Kidney (tissue), 13 donors: ENCODE measurements at regions not wholly inside any gene's neighbourhood (a gene's known extent, or its start where the extent isn't known, plus 50 kb on each side); places are given as distances from the start of the nearest gene placed in this dataset.

ENCODE experiments used
- DNase-seq, 5 donors: peaks; one replicate each; pipeline ENCODE4 v3.0.0-alpha.2; 2013 to 2020
- FAIRE-seq: peaks from 2 replicates; lab custom pipeline; 2012; peaks lifted over from hg19 to GRCh38; lab: Jason Lieb, UNC
- H3K27ac ChIP-seq, 2 donors: one replicate each; pipeline ENCODE4 v1.7.0; 2013; ENCODE audit warnings: low read depth in 2 of 2, low read length in 2 of 2, inconsistent platforms in 1 of 2
- H3K27me3 ChIP-seq: one replicate; pipeline ENCODE4 v1.7.1; 2013; ENCODE audit warnings: low read length, inconsistent platforms; ENCODE audit not compliant: control insufficient read depth, insufficient read depth
- H3K36me3 ChIP-seq, 3 donors: one replicate each; pipeline versions ENCODE4 v1.7.0 to v1.7.1; 2013; ENCODE audit warnings: low read length in 3 of 3, control low read depth in 1 of 3, inconsistent platforms in 1 of 3; ENCODE audit not compliant: insufficient read depth in 3 of 3, control insufficient read depth in 2 of 3
- H3K4me1 ChIP-seq, 3 donors: one replicate each; pipeline versions ENCODE4 v1.7.0 to v1.7.1; 2013; ENCODE audit warnings: low read length in 3 of 3, inconsistent platforms in 1 of 3, low read depth in 1 of 3; ENCODE audit not compliant: control insufficient read depth in 2 of 3, insufficient read depth in 2 of 3
- H3K4me3 ChIP-seq, 3 donors: one replicate each; pipeline versions ENCODE4 v1.7.0 to v1.8.1; 2013; ENCODE audit warnings: low read length in 3 of 3, control low read depth in 1 of 3, inconsistent platforms in 1 of 3
- H3K9ac ChIP-seq, 3 donors: one replicate each; pipeline versions ENCODE4 v1.7.0 to v1.7.1; 2013; ENCODE audit warnings: low read length in 3 of 3, control low read depth in 1 of 3, inconsistent platforms in 1 of 3
- H3K9me3 ChIP-seq, 3 donors: one replicate each; pipeline versions ENCODE4 v1.7.0 to v1.7.1; 2013; ENCODE audit warnings: low read length in 3 of 3, control low read depth in 1 of 3, inconsistent platforms in 1 of 3; ENCODE audit not compliant: control insufficient read depth in 2 of 3, insufficient read depth in 1 of 3
- intact Hi-C: fragments of 100-400 bp; cut with DNase I; formaldehyde crosslinking; loops from one replicate; pipeline ENCODE4 v1.11.1; 2022
- TF ChIP-seq, protein P1 (sequence below): IDR thresholded peaks from 3 replicates; pipeline ENCODE4 v1.5.1; 2012; ENCODE audit warnings: mild to moderate bottlenecking, moderate library complexity, borderline replicate concordance; ENCODE audit not compliant: insufficient read depth; ENCODE audit errors: extremely low read depth
- donor health status: control.
- donor health status: control.
- donor health status: control.
- donor health status: control.
- donor health status: control.
- donor health status: DM: yes; HTN: yes; CAD: no.
- donor health status: Normal renal cell carcinoma (clear cell type).

DNA sequence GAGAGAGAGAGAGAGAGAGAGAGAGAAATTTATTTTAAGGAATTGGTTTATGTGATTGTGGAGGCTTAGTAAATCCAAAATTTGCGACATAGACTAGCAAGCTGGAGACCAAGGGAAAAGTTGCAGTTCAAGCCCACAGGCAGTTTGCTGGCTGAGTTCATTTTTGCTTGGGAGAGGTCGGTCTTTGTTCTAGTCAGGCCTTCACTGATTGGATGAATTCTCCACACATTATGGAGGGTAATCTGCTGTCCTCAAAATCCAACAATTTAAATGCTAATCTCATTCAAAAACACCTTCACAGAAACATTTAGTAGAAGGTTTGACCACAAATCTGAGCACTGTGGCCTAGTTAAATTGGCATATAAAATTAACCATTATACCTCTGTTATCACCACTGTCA is 439.6 kb downstream of the EPM2A start:
- TF ChIP-seq, protein P1, sequence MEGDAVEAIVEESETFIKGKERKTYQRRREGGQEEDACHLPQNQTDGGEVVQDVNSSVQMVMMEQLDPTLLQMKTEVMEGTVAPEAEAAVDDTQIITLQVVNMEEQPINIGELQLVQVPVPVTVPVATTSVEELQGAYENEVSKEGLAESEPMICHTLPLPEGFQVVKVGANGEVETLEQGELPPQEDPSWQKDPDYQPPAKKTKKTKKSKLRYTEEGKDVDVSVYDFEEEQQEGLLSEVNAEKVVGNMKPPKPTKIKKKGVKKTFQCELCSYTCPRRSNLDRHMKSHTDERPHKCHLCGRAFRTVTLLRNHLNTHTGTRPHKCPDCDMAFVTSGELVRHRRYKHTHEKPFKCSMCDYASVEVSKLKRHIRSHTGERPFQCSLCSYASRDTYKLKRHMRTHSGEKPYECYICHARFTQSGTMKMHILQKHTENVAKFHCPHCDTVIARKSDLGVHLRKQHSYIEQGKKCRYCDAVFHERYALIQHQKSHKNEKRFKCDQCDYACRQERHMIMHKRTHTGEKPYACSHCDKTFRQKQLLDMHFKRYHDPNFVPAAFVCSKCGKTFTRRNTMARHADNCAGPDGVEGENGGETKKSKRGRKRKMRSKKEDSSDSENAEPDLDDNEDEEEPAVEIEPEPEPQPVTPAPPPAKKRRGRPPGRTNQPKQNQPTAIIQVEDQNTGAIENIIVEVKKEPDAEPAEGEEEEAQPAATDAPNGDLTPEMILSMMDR = no peak
- FAIRE-seq (no peak), DNase-seq (no peak)
- H3K27me3 ChIP-seq = no peaks in the 10 kb centered on the region
- no peak overlapping the region for H3K9ac ChIP-seq
- H3K36me3 ChIP-seq = no peaks in the 10 kb centered on the region
- intact Hi-C loops = no loop called here
- no peak overlapping the region for H3K27ac ChIP-seq
- no peaks in the 10 kb centered on the region for H3K4me1 ChIP-seq
- H3K9me3 ChIP-seq = no peaks in the 10 kb centered on the region
- no peak overlapping the region for H3K4me3 ChIP-seq

DNA sequence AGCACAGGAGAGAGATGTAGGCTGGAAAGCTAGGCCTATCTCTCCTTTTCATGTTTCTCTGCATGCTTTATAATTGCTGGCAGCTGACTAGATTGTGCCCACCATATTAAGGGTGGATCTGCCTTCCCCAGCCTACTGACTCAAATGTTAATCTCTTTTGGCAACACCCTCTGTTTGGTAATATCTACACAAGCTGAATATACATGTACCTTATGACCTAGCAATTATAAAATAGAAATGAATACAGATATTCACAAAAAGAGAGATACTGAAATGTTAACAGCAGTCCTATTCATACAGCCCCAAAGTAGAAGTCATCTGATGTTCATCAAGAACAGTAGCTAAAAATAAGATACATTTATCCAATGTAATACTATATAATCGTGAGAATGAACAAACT is 429.6 kb downstream of the EPM2A start:
- no peak overlapping the region for H3K9ac ChIP-seq

DNA sequence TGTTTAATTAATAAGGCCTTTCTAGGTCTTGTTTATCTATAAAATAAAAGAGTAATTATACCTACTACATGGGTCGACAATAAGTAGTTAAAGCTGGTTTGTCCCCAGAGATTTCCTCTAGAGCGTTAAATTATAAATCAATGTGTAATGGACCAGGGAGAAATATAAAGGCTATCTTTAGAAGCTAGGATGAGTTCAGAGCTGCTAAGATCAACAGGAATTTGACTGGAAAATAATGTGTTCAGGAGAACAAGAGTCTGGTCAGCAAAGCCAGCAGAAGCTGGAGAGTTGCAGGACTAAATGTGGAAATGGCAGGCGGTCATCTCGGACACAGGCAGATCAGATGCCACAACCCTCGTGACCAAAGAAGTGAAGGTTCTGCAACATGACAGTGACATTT is 428.8 kb downstream of the EPM2A start:
- Histone ChIP-seq H3K36me3 (no peaks in the 10 kb centered on the region), H3K9ac (no peak overlapping the region), H3K27me3 (no peaks in the 10 kb centered on the region), H3K4me3 (no peak overlapping the region), H3K4me1 (no peaks in the 10 kb centered on the region), H3K27ac (no peak overlapping the region), H3K9me3 (no peaks in the 10 kb centered on the region)
- intact Hi-C loops = no loop called here
- FAIRE-seq (no peak), DNase-seq (no peak)
- TF ChIP-seq, protein P1 = no peak

More for the DNA sequence above, 429.6 kb downstream of the EPM2A start:
- TF ChIP-seq, protein P1 = no peak
- no peaks in the 10 kb centered on the region for H3K9me3 ChIP-seq
- H3K27ac ChIP-seq = no peak overlapping the region
- H3K36me3 ChIP-seq = no peaks in the 10 kb centered on the region
- DNase-seq = no peak
- no peak overlapping the region for H3K4me3 ChIP-seq
- intact Hi-C loops = no loop called here
- H3K4me1 ChIP-seq = no peaks in the 10 kb centered on the region
- H3K27me3 ChIP-seq = no peaks in the 10 kb centered on the region
- FAIRE-seq = no peak
